ENCODE measurements at regions not wholly inside any gene's neighbourhood (a gene's known extent, or its start where the extent isn't known, plus 50 kb on each side); places are given as distances from the start of the nearest gene placed in this dataset.

- TF ChIP-seq CTCF (IDR thresholded peaks at IDR 0.05; ENCODE audit: low read length, missing control alignments): no peak
- H3K4me3 ChIP-seq (replicated peaks; ENCODE audit: low read depth, low read length): no peak overlapping the region
- no peak for DNase-seq (ENCODE audit: low read depth)
Measured at GRCh38 chr5:74096325-74096724, 470.3 kb downstream of the ARHGEF28 start.

GRCh38 chr5:74095871-74096270 is 469.9 kb downstream of the ARHGEF28 start:
- H3K4me3 ChIP-seq (replicated peaks; ENCODE audit: low read depth, low read length): no peak overlapping the region
- peak; percentile 16 for DNase-seq (ENCODE audit: low read depth)
- TF ChIP-seq CTCF (IDR thresholded peaks at IDR 0.05; ENCODE audit: low read length, missing control alignments): no peak

GRCh38 chr5:74094782-74095108 is 468.7 kb downstream of the ARHGEF28 start:
- TF ChIP-seq CTCF (IDR thresholded peaks at IDR 0.05; ENCODE audit: low read length, missing control alignments): no peak
- H3K4me3 ChIP-seq (replicated peaks; ENCODE audit: low read depth, low read length): no peak overlapping the region
- DNase-seq (ENCODE audit: low read depth): no peak

GRCh38 chr5:74094096-74094781 is 468.2 kb downstream of the ARHGEF28 start:
- no peak overlapping the region for H3K4me3 ChIP-seq (replicated peaks; ENCODE audit: low read depth, low read length)
- peak; percentile 67 for DNase-seq (ENCODE audit: low read depth)
- TF ChIP-seq CTCF (IDR thresholded peaks at IDR 0.05; ENCODE audit: low read length, missing control alignments): no peak

- no peak for TF ChIP-seq CTCF (IDR thresholded peaks at IDR 0.05; ENCODE audit: low read length, missing control alignments)
- DNase-seq (ENCODE audit: low read depth): no peak
- H3K4me3 ChIP-seq (replicated peaks; ENCODE audit: low read depth, low read length): no peak overlapping the region
Measured at GRCh38 chr5:74093561-74093960, 467.6 kb downstream of the ARHGEF28 start.

- TF ChIP-seq CTCF (IDR thresholded peaks at IDR 0.05; ENCODE audit: low read length, missing control alignments): no peak
- no peak for DNase-seq (ENCODE audit: low read depth)
- H3K4me3 ChIP-seq (replicated peaks; ENCODE audit: low read depth, low read length): no peak overlapping the region
Measured at GRCh38 chr5:74092766-74093165, 466.8 kb downstream of the ARHGEF28 start.

- H3K4me3 ChIP-seq (replicated peaks; ENCODE audit: low read depth, low read length): no peak overlapping the region
- DNase-seq (ENCODE audit: low read depth): no peak
- TF ChIP-seq CTCF (IDR thresholded peaks at IDR 0.05; ENCODE audit: low read length, missing control alignments): no peak
Measured at GRCh38 chr5:74085782-74086181, 459.8 kb downstream of the ARHGEF28 start.
